Myocyte (in vitro differentiated cells): ENCODE measurements at regions not wholly inside any gene's neighbourhood (a gene's known extent, or its start where the extent isn't known, plus 50 kb on each side); places are given as distances from the start of the nearest gene placed in this dataset.
A peak's percentile ranks its signal among the peaks of the same experiment; 100 is the strongest.

Experiments used
- DNase-seq: peaks from one replicate; pipeline ENCODE4 v3.0.0-alpha.2; 2012; ENCODE audit warnings: low read depth

- DNase-seq = no peak
Measured at GRCh38 chr16:86424398-86424797, 85.9 kb upstream of the FOXF1 start.

- DNase-seq = peak; percentile 1
Measured at GRCh38 chr16:86424985-86425384, 85.3 kb upstream of the FOXF1 start.

GRCh38 chr16:86426063-86426642, 84.2 kb upstream of the FOXF1 start:
- no peak for DNase-seq

GRCh38 chr16:86427433-86427851, 82.9 kb upstream of the FOXF1 start:
- no peak for DNase-seq

- DNase-seq = peak; percentile 19
Measured at GRCh38 chr16:86428729-86429517, 81.4 kb upstream of the FOXF1 start.

GRCh38 chr16:86429663-86430062, 80.7 kb upstream of the FOXF1 start:
- no peak for DNase-seq

GRCh38 chr16:86430814-86431213, 79.5 kb upstream of the FOXF1 start:
- DNase-seq = no peak

GRCh38 chr16:86431540-86431939, 78.8 kb upstream of the FOXF1 start:
- DNase-seq = no peak

GRCh38 chr16:86432048-86432447, 78.3 kb upstream of the FOXF1 start:
- DNase-seq = no peak

GRCh38 chr16:86432691-86433090, 77.6 kb upstream of the FOXF1 start:
- no peak for DNase-seq

GRCh38 chr16:86436466-86437185, 73.7 kb upstream of the FOXF1 start:
- no peak for DNase-seq

- no peak for DNase-seq
Measured at GRCh38 chr16:86437348-86437747, 73.0 kb upstream of the FOXF1 start.

- DNase-seq = no peak
Measured at GRCh38 chr16:86442703-86443102, 67.6 kb upstream of the FOXF1 start.

- DNase-seq = no peak
Measured at GRCh38 chr16:86443508-86444147, 66.7 kb upstream of the FOXF1 start.

GRCh38 chr16:86444261-86444660, 66.1 kb upstream of the FOXF1 start:
- DNase-seq = no peak

- DNase-seq = no peak
Measured at GRCh38 chr16:86444661-86445060, 65.7 kb upstream of the FOXF1 start.

GRCh38 chr16:86446279-86446678, 64.0 kb upstream of the FOXF1 start:
- DNase-seq = no peak

- no peak for DNase-seq
Measured at GRCh38 chr16:86447228-86447627, 63.1 kb upstream of the FOXF1 start.

GRCh38 chr16:86448306-86448890, 61.9 kb upstream of the FOXF1 start:
- peak; percentile 14 for DNase-seq

GRCh38 chr16:86449446-86450095, 60.8 kb upstream of the FOXF1 start:
- DNase-seq = no peak

GRCh38 chr16:86450691-86451090, 59.6 kb upstream of the FOXF1 start:
- no peak for DNase-seq
